Stimulated activated naive CD8-positive, alpha-beta T cell treated with anti-CD3 and anti-CD28 coated beads, Interleukin-15, Interleukin-2, amounts not matched to agents 100 ng/mL and 50 ng/mL, for 24 hours (primary cell): ENCODE measurements at regions not wholly inside any gene's neighbourhood (a gene's known extent, or its start where the extent isn't known, plus 50 kb on each side); places are given as distances from the start of the nearest gene placed in this dataset.

Source experiments
- H3K27ac Mint-ChIP-seq: one replicate; pipeline ENCODE4 v1.8.0; 2021; ENCODE audit warnings: mild to moderate bottlenecking, mixed read lengths
- H3K27me3 Mint-ChIP-seq: one replicate; pipeline ENCODE4 v1.8.0; 2021; ENCODE audit warnings: mixed read lengths
- H3K36me3 Mint-ChIP-seq: one replicate; pipeline ENCODE4 v1.8.0; 2021; ENCODE audit warnings: low read depth, mixed read lengths
- H3K4me1 Mint-ChIP-seq: one replicate; pipeline ENCODE4 v1.8.0; 2021; ENCODE audit warnings: low read depth, mixed read lengths
- H3K4me3 Mint-ChIP-seq: one replicate; pipeline ENCODE4 v1.8.0; 2021; ENCODE audit warnings: mild to moderate bottlenecking, mixed read lengths
- H3K9me3 Mint-ChIP-seq: one replicate; pipeline ENCODE4 v1.8.0; 2021; ENCODE audit warnings: mixed read lengths

DNA sequence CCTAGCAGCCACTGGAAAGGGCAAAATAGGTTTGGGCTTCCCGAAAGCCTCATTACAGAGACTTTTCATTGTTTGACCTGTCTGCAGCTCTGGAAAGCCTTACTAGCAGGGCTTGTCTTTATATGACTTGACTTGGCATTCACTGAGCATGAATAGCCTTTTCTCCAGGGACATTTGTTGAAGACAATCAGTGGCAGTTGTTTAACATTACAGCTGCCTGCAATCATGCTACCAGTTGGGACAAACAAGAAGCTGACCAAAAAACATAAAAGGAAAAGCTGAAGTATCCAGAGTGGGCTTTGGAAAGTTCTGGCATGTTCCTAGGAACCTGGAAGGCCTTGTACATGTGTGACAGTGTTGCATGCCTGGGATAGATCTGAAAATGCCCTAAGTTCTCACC lies 121.4 kb downstream of the KCNF1 start:
- H3K27ac Mint-ChIP-seq, result no peak overlapping the region
- H3K36me3 Mint-ChIP-seq, result no peaks in the 10 kb centered on the region
- peaks cover 32% of the 10 kb centered on the region for H3K27me3 Mint-ChIP-seq
- H3K4me1 Mint-ChIP-seq, result no peaks in the 10 kb centered on the region
- H3K9me3 Mint-ChIP-seq, result peaks cover 24% of the 10 kb centered on the region
- H3K4me3 Mint-ChIP-seq, result no peak overlapping the region

DNA sequence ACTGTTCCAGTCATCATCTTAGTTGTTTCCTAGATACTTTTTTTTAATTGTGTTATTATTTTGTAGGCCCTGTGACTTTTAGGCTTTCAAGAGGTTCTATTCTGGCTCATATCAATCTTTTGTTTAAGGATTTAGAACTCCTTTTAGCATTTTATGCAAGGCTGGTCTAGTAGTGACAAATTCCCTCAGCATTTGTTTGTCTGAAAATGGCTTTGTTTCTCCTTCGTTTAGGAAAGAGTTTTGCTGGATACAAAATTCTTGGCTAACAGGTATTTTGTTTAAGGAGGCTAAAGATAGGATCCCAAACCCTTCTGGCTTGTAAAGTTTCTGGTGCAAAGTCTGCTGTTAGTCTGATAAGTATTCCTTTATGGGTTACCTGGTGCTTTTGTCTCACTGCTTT lies 116.6 kb upstream of the SLC66A3 start:
- Mint-ChIP-seq H3K9me3 (peaks cover 36% of the 10 kb centered on the region), H3K36me3 (peaks cover 4% of the 10 kb centered on the region), H3K27me3 (peaks cover 47% of the 10 kb centered on the region), H3K4me1 (no peaks in the 10 kb centered on the region), H3K4me3 (no peak overlapping the region), H3K27ac (no peak overlapping the region)

DNA sequence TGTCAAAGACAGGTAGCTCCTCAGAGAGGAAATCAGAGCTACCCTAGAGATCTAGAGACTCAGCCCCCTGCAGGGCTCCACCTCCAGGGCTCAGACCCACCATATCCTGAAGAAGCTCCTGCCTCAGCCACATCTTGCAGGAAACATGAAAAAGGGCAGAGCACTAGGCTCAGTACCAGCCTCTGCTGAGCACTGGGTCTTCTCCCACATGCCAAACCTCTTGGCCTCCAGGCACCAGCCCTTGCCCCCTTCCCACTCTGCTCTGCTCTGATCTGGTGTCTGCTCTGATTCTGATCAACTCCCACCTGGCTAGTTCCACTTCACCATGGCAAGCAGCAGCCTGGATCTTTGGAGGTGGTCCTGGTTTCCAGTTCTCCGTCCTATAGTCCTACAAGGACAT lies 114.3 kb upstream of the SLC66A3 start:
- Mint-ChIP-seq H3K36me3 (peaks cover 4% of the 10 kb centered on the region), H3K9me3 (peaks cover 33% of the 10 kb centered on the region), H3K4me3 (no peak overlapping the region), H3K4me1 (no peaks in the 10 kb centered on the region), H3K27ac (no peak overlapping the region), H3K27me3 (peaks cover 47% of the 10 kb centered on the region)

DNA sequence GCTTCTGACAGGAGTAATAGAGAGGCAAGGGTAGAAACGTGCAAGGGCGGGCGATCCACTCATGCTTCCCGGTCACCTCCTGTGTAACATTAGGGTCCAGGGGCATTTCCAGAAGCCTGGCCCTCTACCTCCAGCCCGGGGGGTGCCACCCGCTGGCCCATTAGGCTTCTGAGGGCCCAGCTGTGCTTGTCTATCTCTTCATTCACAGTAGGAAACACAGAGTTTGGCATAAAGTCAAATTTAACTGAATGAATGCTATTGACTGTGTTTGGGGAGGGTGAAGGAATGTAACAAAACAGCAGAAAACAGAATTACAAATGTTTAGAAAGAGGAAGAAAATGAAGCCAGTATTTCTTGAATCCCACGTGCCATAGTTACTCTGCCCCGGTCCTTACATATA lies 112.4 kb upstream of the SLC66A3 start:
- Mint-ChIP-seq H3K4me1 (no peaks in the 10 kb centered on the region), H3K27me3 (peaks cover 29% of the 10 kb centered on the region), H3K4me3 (no peak overlapping the region), H3K27ac (no peak overlapping the region), H3K9me3 (peaks cover 15% of the 10 kb centered on the region), H3K36me3 (peaks cover 4% of the 10 kb centered on the region)

DNA sequence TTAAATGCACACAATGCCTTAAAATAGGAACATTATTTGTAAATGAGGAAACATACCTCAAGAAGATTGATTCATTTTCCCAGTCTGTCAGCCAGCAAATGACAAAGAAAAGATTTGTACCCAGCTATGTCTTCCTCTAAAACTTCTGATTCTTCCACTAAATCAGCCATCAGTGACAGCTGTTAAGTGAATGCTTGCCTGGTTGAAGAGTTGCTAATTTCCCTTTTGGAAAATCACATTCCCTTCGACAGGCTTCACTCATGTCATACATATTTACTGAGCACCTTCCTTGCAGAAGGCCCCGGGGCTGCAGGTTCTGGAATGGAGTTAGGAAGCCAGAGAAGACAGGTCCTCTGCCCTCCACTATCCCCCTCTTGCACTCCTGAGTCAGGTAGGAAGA lies 112.0 kb upstream of the SLC66A3 start:
- H3K4me1 Mint-ChIP-seq, result no peaks in the 10 kb centered on the region
- H3K4me3 Mint-ChIP-seq, result no peak overlapping the region
- H3K36me3 Mint-ChIP-seq, result peaks cover 4% of the 10 kb centered on the region
- no peak overlapping the region for H3K27ac Mint-ChIP-seq
- peaks cover 25% of the 10 kb centered on the region for H3K27me3 Mint-ChIP-seq
- peaks cover 11% of the 10 kb centered on the region for H3K9me3 Mint-ChIP-seq

DNA sequence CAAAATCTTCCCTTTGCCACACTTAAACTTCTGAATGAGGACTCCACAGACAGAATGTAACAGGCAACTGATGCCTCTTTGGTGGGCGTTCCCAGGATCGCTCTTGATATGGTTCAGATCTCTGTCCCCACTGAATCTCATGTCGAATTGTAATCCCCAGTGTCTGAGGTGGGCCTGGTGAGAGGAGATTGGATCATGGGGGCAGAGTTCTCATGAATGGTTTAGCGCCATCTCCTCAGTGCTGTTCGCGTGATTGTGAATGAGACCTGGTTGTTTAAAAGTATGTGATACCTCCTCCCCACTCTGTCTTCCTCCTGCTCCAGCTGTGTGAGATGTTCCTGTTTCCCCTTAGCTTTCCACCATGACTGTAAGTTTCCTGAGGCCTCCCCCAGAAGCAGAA lies 111.1 kb upstream of the SLC66A3 start:
- Mint-ChIP-seq H3K27me3 (peaks cover 22% of the 10 kb centered on the region), H3K36me3 (peaks cover 4% of the 10 kb centered on the region), H3K4me3 (no peak overlapping the region), H3K27ac (no peak overlapping the region), H3K9me3 (peaks cover 8% of the 10 kb centered on the region), H3K4me1 (no peaks in the 10 kb centered on the region)

DNA sequence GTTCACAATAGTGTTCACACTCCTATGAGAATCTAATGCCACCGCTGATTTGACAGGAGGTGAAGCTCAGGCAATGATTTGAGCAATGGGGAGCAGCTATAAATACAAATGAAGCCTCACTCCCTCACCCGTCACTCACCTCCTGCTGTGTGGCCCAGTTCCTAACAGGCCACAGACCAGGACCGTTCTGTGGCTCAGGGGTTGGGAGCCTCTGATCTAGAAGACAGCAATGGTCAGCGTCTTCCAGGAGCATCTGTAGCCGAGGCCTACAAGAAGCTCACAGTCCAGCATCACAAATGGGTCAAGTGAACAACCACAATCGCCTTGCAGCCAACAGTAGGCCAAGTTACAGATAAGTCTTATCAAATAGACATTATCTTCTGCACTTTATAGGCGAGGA lies 110.0 kb upstream of the SLC66A3 start:
- Mint-ChIP-seq H3K27me3 (peaks cover 15% of the 10 kb centered on the region), H3K9me3 (no peaks in the 10 kb centered on the region), H3K36me3 (no peaks in the 10 kb centered on the region), H3K4me3 (no peak overlapping the region), H3K4me1 (no peaks in the 10 kb centered on the region), H3K27ac (no peak overlapping the region)

DNA sequence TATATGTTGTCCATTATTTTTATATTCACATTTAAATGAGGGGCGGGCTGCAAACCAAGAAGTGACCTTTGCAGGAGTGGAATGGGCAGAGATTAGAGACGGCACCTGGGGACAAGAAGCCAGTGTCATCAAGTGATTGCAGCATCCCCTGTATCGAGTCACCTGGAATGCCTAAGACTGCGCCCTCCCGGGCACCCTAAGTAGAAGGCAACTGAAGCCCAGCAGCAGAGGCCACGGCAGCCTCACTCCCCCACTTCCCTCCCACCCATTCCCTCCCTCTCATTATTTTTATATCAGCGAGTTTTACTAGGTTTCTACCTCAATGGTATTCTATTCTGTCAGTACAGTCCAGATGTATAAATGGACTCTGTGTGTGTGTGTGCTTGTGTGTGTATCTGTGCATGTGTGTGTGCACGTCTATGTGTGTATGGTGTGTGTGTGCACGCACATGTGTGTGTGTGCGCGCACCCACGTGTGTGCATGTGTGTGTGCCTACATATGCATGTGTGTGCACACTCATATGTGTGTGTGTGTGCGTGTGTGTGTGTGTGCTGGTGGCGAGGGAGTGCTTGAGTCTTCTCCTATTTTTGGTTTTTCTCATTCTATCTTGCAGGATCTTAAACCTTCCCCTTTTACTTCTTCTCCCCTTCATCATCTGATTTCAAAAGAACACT lies 106.8 kb upstream of the SLC66A3 start:
- H3K27ac Mint-ChIP-seq, result no peak overlapping the region
- H3K4me3 Mint-ChIP-seq, result no peak overlapping the region
- H3K27me3 Mint-ChIP-seq, result peaks cover 8% of the 10 kb centered on the region
- H3K4me1 Mint-ChIP-seq, result no peaks in the 10 kb centered on the region
- H3K9me3 Mint-ChIP-seq, result no peaks in the 10 kb centered on the region
- no peaks in the 10 kb centered on the region for H3K36me3 Mint-ChIP-seq

DNA sequence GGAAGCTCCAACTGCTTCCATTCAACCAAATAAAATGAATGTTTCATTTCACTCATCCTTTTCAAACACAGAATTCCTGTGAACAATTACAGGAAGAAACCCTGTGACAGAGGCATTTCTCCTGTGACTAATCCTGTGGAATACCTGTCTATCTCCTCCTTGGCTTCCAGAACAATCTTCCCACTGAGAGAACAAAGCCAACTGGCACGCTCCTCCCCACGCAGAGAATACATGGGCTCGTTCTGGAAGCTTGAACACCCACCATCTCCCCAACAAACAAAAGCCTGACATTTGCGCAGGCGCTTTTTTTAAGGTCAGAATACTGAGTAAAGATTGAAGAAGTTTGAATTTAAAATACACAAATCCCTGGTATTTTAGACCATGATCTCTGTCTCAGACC lies 104.7 kb upstream of the SLC66A3 start:
- Mint-ChIP-seq H3K27me3 (peaks cover 3% of the 10 kb centered on the region), H3K9me3 (no peaks in the 10 kb centered on the region), H3K36me3 (no peaks in the 10 kb centered on the region), H3K4me1 (no peaks in the 10 kb centered on the region), H3K27ac (no peak overlapping the region), H3K4me3 (no peak overlapping the region)

DNA sequence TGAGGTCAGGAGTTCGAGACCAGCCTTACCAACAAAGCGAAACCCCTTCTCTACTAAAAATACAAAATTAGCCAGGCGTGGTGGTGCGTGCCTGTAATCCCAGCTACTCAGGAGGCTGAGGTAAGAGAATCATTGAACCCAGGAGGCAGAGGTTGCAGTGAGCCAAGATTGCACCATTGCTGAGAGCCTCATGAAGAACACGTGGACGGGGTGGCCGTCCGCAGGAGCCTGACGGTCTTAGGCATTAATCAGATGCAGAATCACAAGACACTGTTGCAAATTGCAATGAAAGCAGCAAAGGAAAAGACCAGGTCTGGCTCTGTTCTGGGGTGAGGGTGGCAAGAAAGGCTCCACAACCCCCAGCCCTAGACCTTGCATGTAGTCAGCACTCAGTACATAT lies 104.0 kb upstream of the SLC66A3 start:
- Mint-ChIP-seq H3K36me3 (no peaks in the 10 kb centered on the region), H3K4me1 (no peaks in the 10 kb centered on the region), H3K9me3 (no peaks in the 10 kb centered on the region), H3K27me3 (peaks cover 3% of the 10 kb centered on the region), H3K4me3 (no peak overlapping the region), H3K27ac (no peak overlapping the region)

DNA sequence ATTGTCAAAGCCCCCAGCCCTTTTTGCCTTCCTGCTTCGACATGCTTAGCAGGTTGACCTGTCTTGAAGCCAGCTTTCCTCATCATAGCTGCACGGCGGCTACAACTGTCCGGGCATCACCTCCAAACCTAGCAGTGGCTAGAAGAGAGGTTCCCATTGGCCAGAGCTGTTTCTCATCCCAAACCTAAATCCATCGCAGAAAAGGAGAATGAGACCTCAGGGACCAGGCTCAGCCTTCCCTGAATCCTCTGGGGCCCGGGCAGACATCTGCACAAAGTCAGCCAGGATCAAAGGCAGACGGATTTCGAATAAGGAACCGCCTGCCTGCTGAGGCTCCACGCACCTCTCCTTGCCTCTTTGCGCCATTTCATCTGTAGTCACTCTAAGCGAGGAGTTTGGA lies 101.7 kb upstream of the SLC66A3 start:
- Mint-ChIP-seq H3K9me3 (no peaks in the 10 kb centered on the region), H3K4me1 (no peaks in the 10 kb centered on the region), H3K4me3 (no peak overlapping the region), H3K27ac (no peak overlapping the region), H3K36me3 (no peaks in the 10 kb centered on the region), H3K27me3 (peaks cover 8% of the 10 kb centered on the region)

DNA sequence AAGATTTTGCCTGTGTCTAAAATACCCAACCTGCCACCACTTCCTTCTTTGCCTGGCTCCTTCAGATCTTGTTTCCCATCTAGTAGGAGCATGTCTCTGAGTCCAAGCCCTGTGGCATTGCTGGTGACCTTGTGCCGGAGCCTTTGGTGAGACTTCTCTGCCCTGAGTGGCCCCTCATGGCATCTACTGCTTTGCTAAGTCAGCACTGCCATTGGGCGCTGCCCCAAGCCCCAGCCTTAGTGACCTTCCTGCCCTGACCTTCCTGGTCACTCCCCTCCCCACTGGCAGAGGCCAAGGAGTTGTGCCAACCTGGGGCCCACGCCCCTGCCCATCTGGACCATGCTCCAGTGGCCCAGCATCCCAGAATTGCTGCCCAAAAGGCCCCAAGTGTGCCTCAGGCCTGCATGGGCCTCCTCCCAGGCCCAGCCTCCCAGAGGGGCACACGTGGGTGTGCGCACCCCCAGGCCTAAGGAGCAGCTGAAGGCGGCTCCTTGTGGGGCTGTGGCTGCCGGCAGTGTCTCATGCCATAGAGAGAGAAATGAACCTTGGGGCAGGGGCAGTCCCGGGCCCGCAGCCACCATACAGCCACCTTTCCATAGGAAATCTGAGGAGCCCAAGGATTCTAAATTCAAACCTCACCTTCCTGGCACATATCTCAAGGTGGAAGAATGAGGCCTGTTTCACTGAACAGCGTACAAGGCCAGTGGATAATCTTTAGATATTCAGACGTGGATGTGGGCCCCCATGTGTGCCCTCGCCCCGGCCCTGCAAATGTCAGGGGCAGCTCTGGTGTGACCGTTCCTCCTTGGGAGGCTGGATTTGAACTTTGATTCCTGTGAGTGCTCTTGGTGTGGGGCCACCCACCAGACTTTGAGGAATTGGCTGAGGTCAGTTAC lies 100.2 kb upstream of the SLC66A3 start:
- Mint-ChIP-seq H3K27ac (no peak overlapping the region), H3K4me3 (no peak overlapping the region), H3K27me3 (peaks cover 10% of the 10 kb centered on the region), H3K4me1 (no peaks in the 10 kb centered on the region), H3K36me3 (no peaks in the 10 kb centered on the region), H3K9me3 (no peaks in the 10 kb centered on the region)

DNA sequence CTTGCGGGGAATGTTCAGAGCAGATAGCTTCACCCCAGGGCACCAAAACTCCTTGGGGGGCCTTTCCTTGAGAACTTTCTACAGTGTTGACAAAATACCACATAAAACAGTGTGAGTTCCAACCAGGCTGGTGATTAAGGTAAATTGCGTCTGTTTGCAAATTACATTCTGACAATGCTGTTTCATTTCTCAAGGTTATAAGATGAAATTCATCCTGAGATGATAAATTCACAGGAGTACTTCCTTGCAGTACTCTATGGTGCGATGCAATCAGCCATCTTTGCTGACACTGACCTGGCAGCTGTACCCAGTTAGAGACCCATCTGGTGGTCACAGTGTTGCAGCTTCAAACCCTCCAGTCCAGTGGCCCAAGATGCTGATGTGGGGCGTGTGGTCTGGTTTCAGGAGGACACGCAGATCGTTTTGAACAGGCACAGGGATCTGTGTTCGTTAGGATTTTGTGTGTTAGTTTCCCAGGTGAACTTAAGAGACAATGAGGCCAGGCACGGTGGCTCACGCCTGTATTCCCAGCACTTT lies 99.5 kb upstream of the SLC66A3 start:
- H3K36me3 Mint-ChIP-seq, result no peaks in the 10 kb centered on the region
- no peaks in the 10 kb centered on the region for H3K9me3 Mint-ChIP-seq
- no peak overlapping the region for H3K27ac Mint-ChIP-seq
- peaks cover 10% of the 10 kb centered on the region for H3K27me3 Mint-ChIP-seq
- H3K4me3 Mint-ChIP-seq, result no peak overlapping the region
- H3K4me1 Mint-ChIP-seq, result no peaks in the 10 kb centered on the region

DNA sequence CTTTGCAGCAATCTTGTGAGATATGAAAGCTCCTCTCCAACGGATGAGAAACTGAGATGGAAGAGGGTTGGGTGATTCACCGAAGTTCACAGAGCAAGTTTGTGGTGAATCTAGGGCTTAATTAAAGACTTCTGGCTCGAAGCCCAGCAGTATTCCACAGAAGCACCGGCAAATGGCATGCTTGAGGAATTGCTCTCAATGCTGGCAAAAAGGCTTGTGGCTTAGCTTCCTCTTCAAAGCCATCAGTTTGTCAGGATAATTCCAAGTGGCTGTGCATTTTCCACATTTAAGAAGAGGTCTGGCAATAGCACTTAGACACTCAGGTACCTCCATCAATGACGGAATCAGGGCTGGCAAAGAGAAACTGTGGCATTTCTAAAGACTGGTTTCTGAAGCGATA lies 98.7 kb upstream of the SLC66A3 start:
- no peaks in the 10 kb centered on the region for H3K9me3 Mint-ChIP-seq
- H3K27me3 Mint-ChIP-seq, result peaks cover 8% of the 10 kb centered on the region
- no peaks in the 10 kb centered on the region for H3K4me1 Mint-ChIP-seq
- no peak overlapping the region for H3K27ac Mint-ChIP-seq
- no peaks in the 10 kb centered on the region for H3K36me3 Mint-ChIP-seq
- H3K4me3 Mint-ChIP-seq, result no peak overlapping the region

DNA sequence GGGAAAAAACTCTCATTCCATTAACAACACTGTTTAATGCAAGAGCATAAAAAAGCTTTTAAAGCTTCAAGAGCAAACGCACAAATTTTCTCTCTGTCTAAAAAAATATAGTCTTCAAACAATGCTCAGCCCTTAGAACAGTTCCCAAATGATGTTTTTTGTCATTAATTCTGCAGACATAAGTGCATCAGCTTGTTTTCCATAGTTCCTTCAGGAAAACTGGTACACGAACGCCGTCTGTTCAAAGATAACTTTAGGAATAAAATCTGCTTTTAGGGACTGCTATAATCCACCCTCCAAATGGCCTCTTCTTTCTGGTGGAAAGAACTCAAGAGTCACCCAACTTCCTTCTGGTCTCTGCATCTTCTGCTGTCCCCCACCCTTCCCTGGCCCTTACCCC lies 98.2 kb upstream of the SLC66A3 start:
- Mint-ChIP-seq H3K4me1 (no peaks in the 10 kb centered on the region), H3K27me3 (peaks cover 9% of the 10 kb centered on the region), H3K4me3 (no peak overlapping the region), H3K9me3 (peaks cover 1% of the 10 kb centered on the region), H3K36me3 (no peaks in the 10 kb centered on the region), H3K27ac (no peak overlapping the region)
